ENCODE measurements at regions not wholly inside any gene's neighbourhood (a gene's known extent, or its start where the extent isn't known, plus 50 kb on each side); places are given as distances from the start of the nearest gene placed in this dataset.

DNA sequence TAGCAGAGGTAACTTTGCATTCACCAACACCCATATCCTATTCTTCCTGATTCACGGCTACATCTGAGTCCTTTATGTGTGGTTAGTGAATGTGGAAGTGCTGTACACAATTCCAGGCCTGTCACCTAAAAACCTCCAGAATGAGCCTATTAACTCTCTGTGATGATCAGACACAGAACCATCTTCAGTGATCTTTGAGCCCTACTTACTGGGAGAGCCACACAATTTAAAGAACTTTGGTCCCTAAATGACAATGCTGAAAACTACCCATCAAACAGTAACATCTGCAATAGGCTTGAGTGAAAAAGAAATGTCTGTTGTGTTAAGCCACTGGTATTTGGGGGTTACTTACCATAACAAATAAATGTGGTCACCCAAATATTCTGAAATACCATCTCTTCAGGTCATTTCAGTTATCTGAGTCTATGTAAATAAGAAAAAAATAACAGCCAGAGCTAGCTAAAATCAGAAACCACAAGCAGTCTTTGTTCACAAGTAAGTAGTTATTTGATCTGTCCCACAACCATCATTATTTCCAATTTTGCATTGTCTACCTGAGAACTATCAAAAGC lies 145.7 kb downstream of the HGF start:
- Histone ChIP-seq H3K4me1 (no peaks in the 10 kb centered on the region), H3K9me3 (no peaks in the 10 kb centered on the region), H3K27me3 (no peaks in the 10 kb centered on the region), H3K27ac (no peak overlapping the region), H3K36me3 (no peaks in the 10 kb centered on the region), H3K4me3 (no peak overlapping the region)
- intact Hi-C loops (cut with DNase I; ENCODE audit: low total_unique reads), result no loop called here
- no peak for DNase-seq
- WGBS, 5 donors, result 72 to 90% (median 86%) methylated on average over 1 of the region's 1 CpG
- TF ChIP-seq POLR2AphosphoS5 (IDR thresholded peaks at IDR 0.05) (no peak), POLR2A (IDR thresholded peaks at IDR 0.05) (no peak), EP300 (IDR thresholded peaks at IDR 0.05) (no peak)
- TF ChIP-seq, protein P1, sequence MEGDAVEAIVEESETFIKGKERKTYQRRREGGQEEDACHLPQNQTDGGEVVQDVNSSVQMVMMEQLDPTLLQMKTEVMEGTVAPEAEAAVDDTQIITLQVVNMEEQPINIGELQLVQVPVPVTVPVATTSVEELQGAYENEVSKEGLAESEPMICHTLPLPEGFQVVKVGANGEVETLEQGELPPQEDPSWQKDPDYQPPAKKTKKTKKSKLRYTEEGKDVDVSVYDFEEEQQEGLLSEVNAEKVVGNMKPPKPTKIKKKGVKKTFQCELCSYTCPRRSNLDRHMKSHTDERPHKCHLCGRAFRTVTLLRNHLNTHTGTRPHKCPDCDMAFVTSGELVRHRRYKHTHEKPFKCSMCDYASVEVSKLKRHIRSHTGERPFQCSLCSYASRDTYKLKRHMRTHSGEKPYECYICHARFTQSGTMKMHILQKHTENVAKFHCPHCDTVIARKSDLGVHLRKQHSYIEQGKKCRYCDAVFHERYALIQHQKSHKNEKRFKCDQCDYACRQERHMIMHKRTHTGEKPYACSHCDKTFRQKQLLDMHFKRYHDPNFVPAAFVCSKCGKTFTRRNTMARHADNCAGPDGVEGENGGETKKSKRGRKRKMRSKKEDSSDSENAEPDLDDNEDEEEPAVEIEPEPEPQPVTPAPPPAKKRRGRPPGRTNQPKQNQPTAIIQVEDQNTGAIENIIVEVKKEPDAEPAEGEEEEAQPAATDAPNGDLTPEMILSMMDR (IDR thresholded peaks at IDR 0.05), result no peak

DNA sequence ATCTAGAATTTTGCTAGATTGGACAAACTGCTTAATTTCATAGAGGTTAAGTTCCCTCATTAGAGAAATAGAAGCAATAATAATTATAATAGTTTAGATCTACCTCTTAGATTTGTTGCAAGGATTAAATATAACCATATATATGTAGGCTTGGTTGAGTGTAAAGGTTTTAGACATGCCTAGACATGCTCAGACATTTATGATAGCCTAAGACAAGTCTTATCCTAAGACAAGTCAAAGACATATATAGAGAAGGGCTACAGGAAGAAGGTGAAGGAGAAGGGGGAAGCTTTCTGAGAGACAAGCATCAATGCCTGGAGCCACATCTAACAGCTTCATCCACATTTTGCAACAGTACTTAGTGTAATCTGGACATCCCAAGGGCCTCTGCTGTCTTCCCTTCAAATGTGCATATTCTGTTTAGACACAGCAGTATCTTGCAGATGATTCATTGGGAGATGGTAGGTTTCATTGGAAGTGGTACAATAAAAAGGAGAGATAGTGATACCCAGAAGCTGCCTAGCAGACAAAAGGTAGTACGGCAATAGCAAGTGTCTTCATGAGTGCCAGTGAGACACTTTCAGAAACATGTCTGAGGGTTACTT lies 146.5 kb downstream of the HGF start:
- no peaks in the 10 kb centered on the region for H3K4me1 ChIP-seq
- no peaks in the 10 kb centered on the region for H3K27me3 ChIP-seq
- H3K9me3 ChIP-seq, result no peaks in the 10 kb centered on the region
- no peaks in the 10 kb centered on the region for H3K36me3 ChIP-seq
- H3K4me3 ChIP-seq, result no peak overlapping the region
- TF ChIP-seq EP300 (IDR thresholded peaks at IDR 0.05) (no peak), POLR2AphosphoS5 (IDR thresholded peaks at IDR 0.05) (no peak), POLR2A (IDR thresholded peaks at IDR 0.05) (no peak)
- TF ChIP-seq, protein P1 (IDR thresholded peaks at IDR 0.05), result no peak
- 91 to 100% (median 95%) methylated on average over 1 of the region's 1 CpG for WGBS, 5 donors
- DNase-seq, result no peak
- intact Hi-C loops (cut with DNase I; ENCODE audit: low total_unique reads), result no loop called here
- no peak overlapping the region for H3K27ac ChIP-seq

DNA sequence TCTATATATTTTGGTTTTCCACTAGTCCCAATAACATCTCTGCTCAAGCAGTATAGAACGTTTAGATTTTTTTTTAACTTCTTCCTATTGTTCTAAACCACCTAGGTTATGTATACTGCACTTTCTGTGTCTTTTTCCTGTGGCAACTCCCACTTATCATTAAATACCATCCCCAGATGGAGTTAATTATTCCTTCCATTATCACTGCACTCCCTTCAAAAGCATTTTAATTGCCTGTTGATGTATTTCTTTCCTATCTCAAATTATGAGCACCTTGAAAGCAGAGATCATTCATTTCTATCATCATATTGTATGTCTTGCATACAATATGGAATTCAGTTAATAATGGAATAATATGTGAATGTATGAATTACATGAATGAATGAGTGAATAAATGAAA lies 148.0 kb downstream of the HGF start:
- H3K36me3 ChIP-seq, result no peaks in the 10 kb centered on the region
- intact Hi-C loops (cut with DNase I; ENCODE audit: low total_unique reads), result no loop called here
- no peak overlapping the region for H3K27ac ChIP-seq
- TF ChIP-seq EP300 (IDR thresholded peaks at IDR 0.05) (no peak), POLR2AphosphoS5 (IDR thresholded peaks at IDR 0.05) (no peak), POLR2A (IDR thresholded peaks at IDR 0.05) (no peak)
- TF ChIP-seq, protein P1 (IDR thresholded peaks at IDR 0.05), result no peak
- H3K4me1 ChIP-seq, result no peaks in the 10 kb centered on the region
- H3K27me3 ChIP-seq, result no peaks in the 10 kb centered on the region
- 42 to 63% (median 51%) methylated on average over 1 of the region's 1 CpG for WGBS, 5 donors
- H3K4me3 ChIP-seq, result no peak overlapping the region
- DNase-seq, result no peak
- no peaks in the 10 kb centered on the region for H3K9me3 ChIP-seq

DNA sequence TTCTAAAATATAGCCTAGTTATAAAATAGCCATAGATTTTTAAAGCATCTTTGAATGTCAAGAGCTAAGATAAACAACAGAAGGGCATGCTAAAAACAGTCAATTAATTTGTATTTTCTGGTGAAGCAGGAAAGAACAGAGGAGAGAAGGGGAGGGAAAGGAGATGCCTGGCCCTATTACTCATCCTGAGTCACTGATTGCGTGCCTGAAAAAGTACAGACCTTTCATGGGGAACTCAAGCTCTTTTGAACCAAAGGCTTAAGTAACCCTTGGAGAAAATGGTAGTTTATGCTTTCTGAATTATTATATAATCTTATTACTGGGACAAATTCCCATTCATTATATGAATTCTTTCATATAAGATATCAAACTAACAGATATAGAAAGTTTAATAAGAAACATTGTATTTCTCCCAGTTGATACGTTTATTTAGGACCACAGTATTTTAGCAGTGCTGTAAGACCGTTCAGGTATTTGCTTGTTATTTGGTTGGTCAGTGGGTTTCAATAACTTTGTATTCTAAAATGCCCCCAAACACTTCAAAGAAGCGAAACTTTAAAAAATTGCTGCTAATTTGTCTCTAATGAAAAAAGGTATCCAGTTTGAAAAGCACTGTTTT lies 151.3 kb downstream of the HGF start:
- H3K27ac ChIP-seq, result no peak overlapping the region
- intact Hi-C loops (cut with DNase I; ENCODE audit: low total_unique reads), result no loop called here
- no peak overlapping the region for H3K4me3 ChIP-seq
- no peaks in the 10 kb centered on the region for H3K27me3 ChIP-seq
- H3K9me3 ChIP-seq, result no peaks in the 10 kb centered on the region
- 74 to 83% (median 77%) methylated on average over 4 of the region's 4 CpGs for WGBS, 5 donors
- no peaks in the 10 kb centered on the region for H3K36me3 ChIP-seq
- TF ChIP-seq POLR2AphosphoS5 (IDR thresholded peaks at IDR 0.05) (no peak), EP300 (IDR thresholded peaks at IDR 0.05) (no peak), POLR2A (IDR thresholded peaks at IDR 0.05) (no peak)
- TF ChIP-seq, protein P1 (IDR thresholded peaks at IDR 0.05), result no peak
- H3K4me1 ChIP-seq, result no peaks in the 10 kb centered on the region
- DNase-seq, result no peak
